GM23338 (cell line): ENCODE measurements at regions not wholly inside any gene's neighbourhood (a gene's known extent, or its start where the extent isn't known, plus 50 kb on each side); places are given as distances from the start of the nearest gene placed in this dataset.

Source experiments
- ATAC-seq: fragments of 200-7000 bp; cut with Tn5 transposase; 3 replicates; pipeline ENCODE4 v1.9.1; 2020
- DNase-seq: peaks from one replicate; pipeline ENCODE4 v3.0.0-alpha.2; 2015; ENCODE audit warnings: low spot score
- H2AFZ ChIP-seq: fragments of 200-600 bp; sonication (generic); 2 replicates; pipeline ENCODE4 v1.8.0; 2016; ENCODE audit warnings: antibody characterized with exemption, mild to moderate bottlenecking, moderate library complexity
- H3F3A ChIP-seq: fragments of 200-600 bp; sonication (generic); replicated peaks from 2 replicates; pipeline ENCODE4 v1.8.0; 2017; ENCODE audit warnings: antibody characterized with exemption, mixed run types, low read depth
- H3K27ac ChIP-seq: fragments of 200-600 bp; sonication (generic); 2 replicates; pipeline ENCODE4 v1.6.1; 2016; ENCODE audit warnings: low read depth
- H3K27me3 ChIP-seq: fragments of 200-600 bp; sonication (generic); 2 replicates; pipeline ENCODE4 v1.8.0; 2016; ENCODE audit warnings: mild to moderate bottlenecking, mixed run types, moderate library complexity; ENCODE audit not compliant: insufficient read depth
- H3K36me3 ChIP-seq: fragments of 200-600 bp; sonication (generic); 2 replicates; pipeline ENCODE4 v1.8.0; 2016; ENCODE audit warnings: mild to moderate bottlenecking; ENCODE audit not compliant: insufficient read depth
- H3K4me1 ChIP-seq: fragments of 200-600 bp; sonication (generic); 2 replicates; pipeline ENCODE4 v1.8.0; 2016; ENCODE audit warnings: mild to moderate bottlenecking, moderate library complexity; ENCODE audit not compliant: insufficient read depth
- H3K4me2 ChIP-seq: fragments of 200-600 bp; sonication (generic); 2 replicates; pipeline ENCODE4 v1.7.1; 2017; ENCODE audit warnings: mixed run types
- H3K4me3 ChIP-seq: fragments of 200-600 bp; sonication (generic); 2 replicates; pipeline ENCODE4 v1.6.1; 2016; ENCODE audit warnings: mixed run types
- H3K79me2 ChIP-seq: fragments of 200-600 bp; sonication (generic); replicated peaks from 2 replicates; pipeline ENCODE4 v1.8.0; 2017; ENCODE audit warnings: mild to moderate bottlenecking; ENCODE audit not compliant: insufficient read depth
- H3K9me2 ChIP-seq: fragments of 200-600 bp; sonication (generic); 2 replicates; pipeline ENCODE4 v1.8.0; 2017; ENCODE audit not compliant: insufficient read depth
- H4K20me1 ChIP-seq: fragments of 200-600 bp; sonication (generic); replicated peaks from 2 replicates; pipeline ENCODE4 v1.8.0; 2017; ENCODE audit warnings: mild to moderate bottlenecking; ENCODE audit not compliant: insufficient read depth
- H3K27ac Mint-ChIP-seq: 2 replicates; pipeline ENCODE4 v1.8.0; 2020; ENCODE audit warnings: inconsistent platforms, mild to moderate bottlenecking, moderate library complexity, mixed read lengths
- H3K27me3 Mint-ChIP-seq: 3 replicates; pipeline ENCODE4 v1.8.0; 2022; ENCODE audit warnings: low read depth, mild to moderate bottlenecking, moderate library complexity, mixed read lengths, inconsistent platforms; ENCODE audit not compliant: insufficient read depth, poor library complexity
- H3K36me3 Mint-ChIP-seq: 3 replicates; pipeline ENCODE4 v1.8.0; 2021; ENCODE audit warnings: low read depth, mild to moderate bottlenecking, inconsistent platforms, moderate library complexity, mixed read lengths
- H3K4me1 Mint-ChIP-seq: 3 replicates; pipeline ENCODE4 v1.8.0; 2020; ENCODE audit warnings: mild to moderate bottlenecking, inconsistent platforms, mixed read lengths
- H3K4me3 Mint-ChIP-seq: 3 replicates; pipeline ENCODE4 v1.8.0; 2021; ENCODE audit warnings: moderate library complexity, mild to moderate bottlenecking, inconsistent platforms, mixed read lengths
- H3K9me3 Mint-ChIP-seq: 3 replicates; pipeline ENCODE4 v1.8.0; 2020; ENCODE audit warnings: moderate library complexity, mild to moderate bottlenecking, inconsistent platforms, mixed read lengths
- CREB1 ChIP-seq: fragments of 250-450 bp; sonication (Bioruptor Pico); IDR thresholded peaks from 2 replicates; pipeline ENCODE4 v1.5.0; 2020; ENCODE audit warnings: low read depth, mild to moderate bottlenecking, moderate library complexity
- CTCF ChIP-seq, 2 experiments: fragments of 200-600 bp in 1 of 2; sonication (generic) in 1 of 2; conservative IDR thresholded peaks; 2 replicates each; pipeline versions ENCODE4 v1.5.1 to v1.6.1; 2016 to 2017; ENCODE audit warnings: antibody characterized with exemption in 2 of 2, low read depth in 2 of 2, mild to moderate bottlenecking in 2 of 2, moderate library complexity in 1 of 2
- ETS1 ChIP-seq: IDR thresholded peaks from 2 replicates; pipeline ENCODE4 v1.6.1; 2016; ENCODE audit warnings: antibody characterized with exemption
- EZH2 ChIP-seq: fragments of 200-600 bp; sonication (generic); IDR thresholded peaks from one replicate; pipeline ENCODE4 v1.8.0; 2017; ENCODE audit warnings: antibody characterized with exemption, mild to moderate bottlenecking, low read depth; ENCODE audit not compliant: unreplicated experiment
- EZH2phosphoT487 ChIP-seq: fragments of 200-600 bp; sonication (generic); IDR thresholded peaks from one replicate; pipeline ENCODE4 v1.8.1; 2018; ENCODE audit warnings: antibody characterized with exemption; ENCODE audit not compliant: unreplicated experiment
- JUNB ChIP-seq: IDR thresholded peaks from one replicate; pipeline ENCODE4 v1.6.1; 2016; ENCODE audit warnings: antibody characterized with exemption; ENCODE audit not compliant: unreplicated experiment
- NANOG ChIP-seq: IDR thresholded peaks from 2 replicates; pipeline ENCODE4 v1.6.1; 2016; ENCODE audit warnings: antibody characterized with exemption, borderline replicate concordance
- POLR2AphosphoS5 ChIP-seq: IDR thresholded peaks from 2 replicates; pipeline ENCODE4 v1.6.1; 2016; ENCODE audit warnings: antibody characterized with exemption, low read depth
- REST ChIP-seq: IDR thresholded peaks from one replicate; pipeline ENCODE4 v1.6.1; 2018; ENCODE audit warnings: antibody characterized with exemption; ENCODE audit not compliant: unreplicated experiment
- STAT1 ChIP-seq: IDR thresholded peaks from one replicate; pipeline ENCODE4 v1.6.1; 2016; ENCODE audit warnings: antibody characterized with exemption; ENCODE audit not compliant: unreplicated experiment
- ZNF114 ChIP-seq: fragments of 250-450 bp; sonication (Bioruptor Pico); IDR thresholded peaks from 2 replicates; pipeline ENCODE4 v1.5.0; 2020; ENCODE audit warnings: mild to moderate bottlenecking, moderate library complexity
- ZNF331 ChIP-seq: fragments of 250-450 bp; sonication (Bioruptor Pico); IDR thresholded peaks from 2 replicates; pipeline ENCODE4 v1.5.0; 2020; ENCODE audit warnings: low read depth, mild to moderate bottlenecking, moderate library complexity
- ZNF462 ChIP-seq: fragments of 250-450 bp; sonication (Bioruptor Pico); IDR thresholded peaks from 2 replicates; pipeline ENCODE4 v1.5.0; 2020; ENCODE audit warnings: mild to moderate bottlenecking, moderate library complexity

GRCh38 chr11:88411265-88411664, 73.7 kb upstream of the CTSC start:
- ATAC-seq = no peak
- Histone ChIP-seq H3K27ac (no peak overlapping the region), H4K20me1 (no peaks in the 10 kb centered on the region), H3K4me3 (no peak overlapping the region), H3K4me2 (no peak overlapping the region), H3K79me2 (no peaks in the 10 kb centered on the region), H3K4me1 (no peaks in the 10 kb centered on the region), H2AFZ (no peak overlapping the region), H3F3A (no peaks in the 10 kb centered on the region), H3K36me3 (no peaks in the 10 kb centered on the region), H3K9me2 (0 out of 2 replicates have a peak, but pooled peaks cover 6% of the 10 kb centered on the region), H3K27me3 (no peaks in the 10 kb centered on the region)
- Mint-ChIP-seq H3K4me3 (no peak overlapping the region), H3K9me3 (no peaks in the 10 kb centered on the region), H3K27me3 (no peaks in the 10 kb centered on the region), H3K4me1 (no peaks in the 10 kb centered on the region), H3K27ac (no peak overlapping the region), H3K36me3 (no peaks in the 10 kb centered on the region)
- no peak for DNase-seq
- no peak for TF ChIP-seq CTCF (conservative IDR thresholded peaks at IDR 0.05; ENCODE audit: low read depth in 2 of 2)
- TF ChIP-seq STAT1 = no peak
- no peak for TF ChIP-seq JUNB
- no peak for TF ChIP-seq NANOG
- no peak for TF ChIP-seq ZNF114 (CRISPR knock-in tag)
- TF ChIP-seq EZH2phosphoT487 = no peak
- TF ChIP-seq EZH2 = no peak
- no peak for TF ChIP-seq POLR2AphosphoS5
- TF ChIP-seq REST = no peak
- TF ChIP-seq CREB1 = no peak
- no peak for TF ChIP-seq ZNF331 (CRISPR knock-in tag)
- no peak for TF ChIP-seq ETS1
- no peak for TF ChIP-seq ZNF462 (CRISPR knock-in tag)
